Right lobe of liver (tissue), 4 donors: ENCODE measurements at regions not wholly inside any gene's neighbourhood (a gene's known extent, or its start where the extent isn't known, plus 50 kb on each side); places are given as distances from the start of the nearest gene placed in this dataset.

Experiments
- POLR2A ChIP-seq: fragments of 450-650 bp; IDR thresholded peaks from one replicate; pipeline ENCODE4 v1.6.1; 2017; ENCODE audit warnings: antibody characterized with exemption, mild to moderate bottlenecking
- TF ChIP-seq, protein P1 (sequence below), 4 donors: fragments of 200-600 bp in 3 of 4; fragments of 450-650 bp in 1 of 4; IDR thresholded peaks; one replicate each; pipeline versions ENCODE4 v1.5.1 to v1.8.0; 2016 to 2022; ENCODE audit warnings: antibody characterized with exemption in 4 of 4, mild to moderate bottlenecking in 2 of 4
- donor health status: DM: no; HTN: no; CAD: no.
- donor health status: DM: no; HTN: no; CAD: no.
- donor health status: DM: no; HTN: yes; CAD: no.

DNA sequence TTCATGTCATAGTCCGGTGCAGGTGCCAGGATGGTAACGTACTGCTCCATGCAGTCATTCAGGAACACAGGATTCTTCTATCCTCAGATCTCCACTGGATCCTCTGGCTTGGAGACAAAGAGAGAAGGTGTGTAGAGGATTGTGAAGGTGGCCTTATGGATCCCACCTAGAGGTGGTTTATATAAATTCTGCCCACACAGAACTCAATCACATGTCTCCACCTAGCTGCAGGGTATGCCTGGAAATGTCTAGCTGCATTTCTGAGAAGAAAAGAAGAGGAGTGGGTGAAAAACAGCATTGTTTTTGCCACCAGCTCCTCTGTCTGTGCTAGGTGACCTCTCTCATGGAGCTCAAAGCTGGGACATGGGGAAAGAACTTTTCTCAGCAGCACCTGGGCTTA is 478.7 kb downstream of the PDCD6IP start:
- TF ChIP-seq, protein P1, sequence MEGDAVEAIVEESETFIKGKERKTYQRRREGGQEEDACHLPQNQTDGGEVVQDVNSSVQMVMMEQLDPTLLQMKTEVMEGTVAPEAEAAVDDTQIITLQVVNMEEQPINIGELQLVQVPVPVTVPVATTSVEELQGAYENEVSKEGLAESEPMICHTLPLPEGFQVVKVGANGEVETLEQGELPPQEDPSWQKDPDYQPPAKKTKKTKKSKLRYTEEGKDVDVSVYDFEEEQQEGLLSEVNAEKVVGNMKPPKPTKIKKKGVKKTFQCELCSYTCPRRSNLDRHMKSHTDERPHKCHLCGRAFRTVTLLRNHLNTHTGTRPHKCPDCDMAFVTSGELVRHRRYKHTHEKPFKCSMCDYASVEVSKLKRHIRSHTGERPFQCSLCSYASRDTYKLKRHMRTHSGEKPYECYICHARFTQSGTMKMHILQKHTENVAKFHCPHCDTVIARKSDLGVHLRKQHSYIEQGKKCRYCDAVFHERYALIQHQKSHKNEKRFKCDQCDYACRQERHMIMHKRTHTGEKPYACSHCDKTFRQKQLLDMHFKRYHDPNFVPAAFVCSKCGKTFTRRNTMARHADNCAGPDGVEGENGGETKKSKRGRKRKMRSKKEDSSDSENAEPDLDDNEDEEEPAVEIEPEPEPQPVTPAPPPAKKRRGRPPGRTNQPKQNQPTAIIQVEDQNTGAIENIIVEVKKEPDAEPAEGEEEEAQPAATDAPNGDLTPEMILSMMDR (IDR thresholded peaks at IDR 0.05): no peak
- TF ChIP-seq POLR2A: no peak
